Bronchial epithelial cell (primary cell): ENCODE measurements at regions not wholly inside any gene's neighbourhood (a gene's known extent, or its start where the extent isn't known, plus 50 kb on each side); places are given as distances from the start of the nearest gene placed in this dataset.

ENCODE experiments used
- DNase-seq: peaks from one replicate; pipeline ENCODE4 v3.0.0-alpha.2; 2010; ENCODE audit warnings: low read depth
- FAIRE-seq: peaks from 2 replicates; lab custom pipeline; 2011; peaks lifted over from hg19 to GRCh38; lab: Jason Lieb, UNC
- H3K27me3 ChIP-seq: 2 replicates; pipeline ENCODE4 v1.5.1; 2011; ENCODE audit warnings: low read length; ENCODE audit not compliant: control insufficient read depth, insufficient read depth
- H3K36me3 ChIP-seq: 2 replicates; pipeline ENCODE4 v1.5.1; 2011; ENCODE audit warnings: low read length; ENCODE audit not compliant: control insufficient read depth, insufficient read depth
- H3K4me3 ChIP-seq: 2 replicates; pipeline ENCODE4 v1.5.1; 2011; ENCODE audit warnings: mild to moderate bottlenecking, low read depth, low read length, control low read depth
- TF ChIP-seq, protein P1 (sequence below): IDR thresholded peaks from 2 replicates; pipeline ENCODE4 v1.5.1; 2011; ENCODE audit warnings: mild to moderate bottlenecking, moderate library complexity, low read length, control low read depth, inconsistent platforms; ENCODE audit not compliant: insufficient read depth, severe bottlenecking

DNA sequence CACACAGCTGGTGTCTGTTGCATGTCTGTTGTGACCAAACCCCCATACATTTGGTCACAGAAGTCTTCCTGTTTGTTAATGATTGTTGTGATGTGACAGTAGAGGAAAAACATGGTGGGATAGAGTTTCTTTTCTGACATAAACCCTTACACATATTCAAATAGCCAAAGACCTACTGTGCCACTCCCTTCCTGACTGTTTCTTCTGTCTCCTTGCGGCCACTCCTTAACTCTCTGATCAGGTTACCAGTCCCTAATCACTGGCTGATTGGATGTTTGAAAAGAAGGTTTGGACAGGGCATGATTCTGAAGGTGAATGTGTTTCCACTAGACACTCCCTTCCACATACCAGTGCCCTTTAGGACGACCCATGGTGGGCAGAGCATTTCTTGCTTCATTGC is 101.2 kb downstream of the SCP2D1 start:
- no peaks in the 10 kb centered on the region for H3K36me3 ChIP-seq
- H3K27me3 ChIP-seq: no peaks in the 10 kb centered on the region
- FAIRE-seq (no peak), DNase-seq (no peak)
- H3K4me3 ChIP-seq: no peak overlapping the region
- TF ChIP-seq, protein P1, sequence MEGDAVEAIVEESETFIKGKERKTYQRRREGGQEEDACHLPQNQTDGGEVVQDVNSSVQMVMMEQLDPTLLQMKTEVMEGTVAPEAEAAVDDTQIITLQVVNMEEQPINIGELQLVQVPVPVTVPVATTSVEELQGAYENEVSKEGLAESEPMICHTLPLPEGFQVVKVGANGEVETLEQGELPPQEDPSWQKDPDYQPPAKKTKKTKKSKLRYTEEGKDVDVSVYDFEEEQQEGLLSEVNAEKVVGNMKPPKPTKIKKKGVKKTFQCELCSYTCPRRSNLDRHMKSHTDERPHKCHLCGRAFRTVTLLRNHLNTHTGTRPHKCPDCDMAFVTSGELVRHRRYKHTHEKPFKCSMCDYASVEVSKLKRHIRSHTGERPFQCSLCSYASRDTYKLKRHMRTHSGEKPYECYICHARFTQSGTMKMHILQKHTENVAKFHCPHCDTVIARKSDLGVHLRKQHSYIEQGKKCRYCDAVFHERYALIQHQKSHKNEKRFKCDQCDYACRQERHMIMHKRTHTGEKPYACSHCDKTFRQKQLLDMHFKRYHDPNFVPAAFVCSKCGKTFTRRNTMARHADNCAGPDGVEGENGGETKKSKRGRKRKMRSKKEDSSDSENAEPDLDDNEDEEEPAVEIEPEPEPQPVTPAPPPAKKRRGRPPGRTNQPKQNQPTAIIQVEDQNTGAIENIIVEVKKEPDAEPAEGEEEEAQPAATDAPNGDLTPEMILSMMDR: no peak

DNA sequence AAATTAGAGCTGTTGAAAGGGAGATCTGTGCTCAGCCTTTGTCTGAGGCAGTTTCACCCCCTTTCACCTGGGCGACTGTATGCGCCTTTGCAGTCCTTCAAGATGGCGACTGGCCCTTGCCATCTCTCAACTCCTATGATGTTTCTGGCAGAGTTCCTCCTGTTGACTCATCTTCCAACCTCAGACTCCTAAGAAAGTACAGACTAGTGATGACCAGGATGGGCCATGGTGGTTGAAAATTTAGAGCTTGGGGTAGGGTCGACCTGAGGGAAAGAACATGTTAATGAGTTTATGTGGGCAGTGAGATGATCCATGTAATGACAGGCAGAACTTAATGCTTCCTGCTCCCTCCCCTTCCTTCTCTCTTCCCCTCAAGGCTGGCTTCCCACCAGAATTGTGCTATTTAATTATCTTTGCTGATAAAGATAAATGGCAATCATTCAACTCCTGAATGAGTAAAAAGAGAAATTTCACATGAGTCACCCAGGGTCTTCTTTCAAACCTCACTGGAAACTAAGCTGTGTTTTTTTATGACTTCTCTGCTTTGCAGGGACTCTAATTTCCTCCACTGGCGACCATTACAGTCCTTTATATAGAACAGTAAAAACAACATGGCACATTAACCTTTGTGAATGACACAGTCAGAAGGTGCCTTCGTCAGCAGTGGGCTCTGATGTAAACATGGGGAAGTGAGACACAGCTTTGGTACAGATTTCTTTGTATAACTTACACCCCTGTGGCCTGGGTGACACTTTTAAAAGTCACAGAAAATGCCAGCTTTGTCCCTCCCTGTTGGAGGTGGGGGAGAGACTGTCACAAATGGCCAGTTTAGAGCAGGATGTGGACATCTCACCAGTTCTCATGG is 103.5 kb downstream of the SCP2D1 start:
- FAIRE-seq (no peak), DNase-seq (no peak)
- TF ChIP-seq, protein P1: no peak
- Histone ChIP-seq H3K4me3 (no peak overlapping the region), H3K36me3 (no peaks in the 10 kb centered on the region), H3K27me3 (no peaks in the 10 kb centered on the region)

DNA sequence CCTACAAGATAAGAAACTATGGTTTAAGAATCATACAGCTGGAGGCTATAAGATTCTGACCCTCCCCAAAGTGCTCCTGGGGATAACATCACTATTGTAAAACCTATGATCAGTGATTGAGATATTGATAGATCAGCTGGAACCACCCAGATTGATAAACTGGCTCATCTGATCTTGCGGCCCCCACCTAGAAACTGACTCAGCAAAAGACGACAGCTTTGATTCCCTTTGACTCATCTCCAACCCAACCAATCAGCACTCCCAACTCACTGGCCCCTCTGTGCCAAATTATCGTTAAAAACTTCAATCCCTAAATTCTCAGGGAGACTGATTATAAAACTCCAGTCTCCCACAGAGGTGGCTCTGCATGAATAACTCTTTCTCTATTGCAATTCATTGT is 106.4 kb downstream of the SCP2D1 start:
- DNase-seq (no peak), FAIRE-seq (no peak)
- TF ChIP-seq, protein P1: no peak
- Histone ChIP-seq H3K4me3 (no peak overlapping the region), H3K27me3 (no peaks in the 10 kb centered on the region), H3K36me3 (no peaks in the 10 kb centered on the region)

DNA sequence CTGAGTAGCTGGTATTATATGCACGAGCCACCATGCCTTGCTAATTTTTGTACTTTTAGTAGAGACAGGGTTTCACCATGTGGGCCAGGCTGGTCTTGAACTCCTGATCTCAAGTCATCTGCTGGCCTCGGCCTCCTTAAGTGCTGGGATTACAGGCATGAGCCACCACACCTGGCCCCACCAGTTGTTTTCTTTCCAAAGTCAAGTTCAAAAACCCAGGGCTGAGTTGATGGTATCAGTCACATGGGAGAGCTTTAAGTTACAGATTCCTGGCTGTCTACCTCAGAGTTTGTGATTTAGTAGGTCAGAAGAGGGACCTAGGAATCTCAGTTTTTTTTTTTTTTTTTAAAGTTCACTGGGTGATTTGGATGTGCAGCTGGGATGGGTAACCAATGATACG is 107.7 kb downstream of the SCP2D1 start:
- DNase-seq: no peak
- FAIRE-seq: no peak
- H3K36me3 ChIP-seq: no peaks in the 10 kb centered on the region
- H3K4me3 ChIP-seq: no peak overlapping the region
- H3K27me3 ChIP-seq: no peaks in the 10 kb centered on the region
- TF ChIP-seq, protein P1: no peak

DNA sequence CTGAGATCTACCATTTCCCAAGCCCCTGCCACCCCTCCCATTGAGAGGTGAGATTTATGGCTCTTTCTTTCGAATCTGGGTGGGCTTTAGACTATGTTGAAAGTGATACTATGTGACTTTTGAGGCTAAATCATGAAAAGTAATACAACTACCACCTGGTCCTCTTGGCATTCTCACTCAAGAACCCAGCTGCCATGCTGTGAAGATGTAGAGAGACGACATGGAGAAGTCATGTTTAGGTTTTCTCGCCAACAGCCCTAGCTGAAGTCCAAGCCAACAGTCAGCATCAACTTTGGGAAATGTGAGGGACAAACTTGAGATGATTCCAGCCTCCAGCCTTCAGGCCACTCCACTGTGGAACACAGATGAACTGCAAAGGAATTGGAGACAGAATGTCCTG is 108.7 kb downstream of the SCP2D1 start:
- DNase-seq: no peak
- H3K27me3 ChIP-seq: no peaks in the 10 kb centered on the region
- TF ChIP-seq, protein P1: no peak
- FAIRE-seq: no peak
- H3K4me3 ChIP-seq: no peak overlapping the region
- no peaks in the 10 kb centered on the region for H3K36me3 ChIP-seq

DNA sequence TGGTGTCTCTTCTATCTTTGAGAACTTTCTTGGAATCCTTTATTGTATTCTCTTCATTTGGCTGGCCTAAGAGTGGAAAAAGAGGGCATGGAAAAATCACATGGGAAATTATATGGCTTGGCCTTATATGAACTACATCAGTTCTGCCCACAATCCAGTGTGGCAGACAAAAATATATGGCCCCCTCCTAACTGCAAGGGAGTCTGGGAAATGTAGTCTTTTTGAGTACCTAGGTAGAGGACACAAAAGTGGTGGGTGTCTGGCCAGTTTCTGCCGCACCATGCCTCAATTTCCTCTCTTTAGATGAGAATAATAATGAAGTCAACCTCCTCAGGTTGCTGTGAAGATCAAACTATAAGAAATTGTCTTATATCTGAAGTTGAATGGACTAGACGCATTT is 109.3 kb downstream of the SCP2D1 start:
- no peaks in the 10 kb centered on the region for H3K36me3 ChIP-seq
- TF ChIP-seq, protein P1: no peak
- H3K4me3 ChIP-seq: no peak overlapping the region
- H3K27me3 ChIP-seq: no peaks in the 10 kb centered on the region
- FAIRE-seq (no peak), DNase-seq (no peak)
